ENCODE measurements at regions not wholly inside any gene's neighbourhood (a gene's known extent, or its start where the extent isn't known, plus 50 kb on each side); places are given as distances from the start of the nearest gene placed in this dataset.

DNA sequence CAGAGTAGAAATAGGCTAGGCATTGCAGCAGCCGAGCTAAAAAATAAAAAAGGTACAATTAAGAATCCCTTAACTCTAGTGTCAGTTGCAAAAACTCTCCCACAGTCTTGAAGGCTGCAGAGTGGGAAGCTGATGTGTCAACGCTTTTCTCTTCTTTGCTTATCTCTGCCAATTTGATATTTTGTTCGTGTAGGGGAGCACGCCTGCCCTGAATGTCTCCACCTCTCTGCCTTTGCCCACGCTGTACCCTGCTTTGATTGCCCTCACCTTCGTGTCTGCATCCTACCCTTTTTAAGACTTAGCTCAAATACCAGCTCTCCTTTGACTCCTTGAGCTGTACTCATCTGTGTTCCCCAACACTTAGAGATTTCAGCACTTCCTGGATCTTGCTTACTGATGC, 155.4 kb upstream of the CADPS start:
- TF ChIP-seq PAX5 (IDR thresholded peaks at IDR 0.05; ENCODE audit: insufficient read depth, low read length, severe bottlenecking) (no peak), POU2F2 (IDR thresholded peaks at IDR 0.05; ENCODE audit: low read depth, low read length) (no peak), POLR2A (IDR thresholded peaks at IDR 0.05; ENCODE audit: low read depth, low read length) (no peak), POLR2AphosphoS5 (IDR thresholded peaks at IDR 0.05; ENCODE audit: low read depth, low read length) (no peak)
- DNase-seq (ENCODE audit: insufficient read length, low spot score) = no peak
- FAIRE-seq = no peak

DNA sequence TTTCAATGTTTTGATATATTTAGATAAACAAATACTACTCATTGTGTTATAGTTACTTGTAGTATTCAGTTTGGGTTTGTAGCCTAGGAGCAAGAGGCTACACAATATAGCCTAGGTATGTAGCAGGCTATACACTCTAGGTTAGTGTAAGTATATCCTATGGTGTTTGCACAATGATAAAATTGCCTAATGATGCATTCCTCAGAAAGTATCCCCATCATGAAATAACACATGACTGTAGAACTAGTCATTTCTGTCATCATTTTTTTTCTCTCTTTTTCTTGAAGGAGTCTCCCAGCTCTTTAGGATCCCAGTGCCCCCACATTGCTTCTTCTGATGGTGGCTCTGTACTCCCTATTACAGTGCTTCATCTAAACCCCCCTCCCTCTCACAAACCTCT, 157.7 kb upstream of the CADPS start:
- FAIRE-seq (no peak), DNase-seq (ENCODE audit: insufficient read length, low spot score) (no peak)
- TF ChIP-seq POLR2AphosphoS5 (IDR thresholded peaks at IDR 0.05; ENCODE audit: low read depth, low read length) = no peak
- no peak for TF ChIP-seq TAF1 (IDR thresholded peaks at IDR 0.05; ENCODE audit: low read depth, low read length)
- TF ChIP-seq POLR2A (IDR thresholded peaks at IDR 0.05; ENCODE audit: low read depth, low read length) = no peak
- no peak for TF ChIP-seq PAX5 (IDR thresholded peaks at IDR 0.05; ENCODE audit: insufficient read depth, low read length, severe bottlenecking)
- no peak for TF ChIP-seq SPI1 (IDR thresholded peaks at IDR 0.05; ENCODE audit: low read depth, low read length)
- no peak for TF ChIP-seq POU2F2 (IDR thresholded peaks at IDR 0.05; ENCODE audit: low read depth, low read length)

DNA sequence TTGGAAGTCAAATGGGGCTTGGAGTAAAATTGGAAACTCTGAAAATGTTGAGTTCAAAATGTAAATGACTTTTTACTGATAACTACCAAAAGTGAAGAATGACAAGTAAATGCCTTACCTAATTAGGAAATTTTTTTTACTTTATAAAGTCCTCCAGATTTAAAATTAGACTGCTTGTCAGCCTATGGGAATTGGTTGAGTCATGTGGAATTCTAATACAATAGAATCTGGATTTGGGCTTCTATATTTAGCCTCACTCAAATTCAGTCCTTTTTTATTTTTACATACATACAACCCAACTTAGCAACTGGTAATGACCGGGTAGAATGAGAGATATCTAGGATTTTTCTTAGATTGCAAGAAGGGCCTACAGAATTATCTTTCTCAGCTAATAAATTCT, 158.9 kb upstream of the CADPS start:
- no peak for FAIRE-seq
- DNase-seq (ENCODE audit: insufficient read length, low spot score) = no peak
- TF ChIP-seq POU2F2 (IDR thresholded peaks at IDR 0.05; ENCODE audit: low read depth, low read length) (no peak), SPI1 (IDR thresholded peaks at IDR 0.05; ENCODE audit: low read depth, low read length) (no peak), POLR2AphosphoS5 (IDR thresholded peaks at IDR 0.05; ENCODE audit: low read depth, low read length) (no peak), TAF1 (IDR thresholded peaks at IDR 0.05; ENCODE audit: low read depth, low read length) (no peak), PAX5 (IDR thresholded peaks at IDR 0.05; ENCODE audit: insufficient read depth, low read length, severe bottlenecking) (no peak), POLR2A (IDR thresholded peaks at IDR 0.05; ENCODE audit: low read depth, low read length) (no peak)

DNA sequence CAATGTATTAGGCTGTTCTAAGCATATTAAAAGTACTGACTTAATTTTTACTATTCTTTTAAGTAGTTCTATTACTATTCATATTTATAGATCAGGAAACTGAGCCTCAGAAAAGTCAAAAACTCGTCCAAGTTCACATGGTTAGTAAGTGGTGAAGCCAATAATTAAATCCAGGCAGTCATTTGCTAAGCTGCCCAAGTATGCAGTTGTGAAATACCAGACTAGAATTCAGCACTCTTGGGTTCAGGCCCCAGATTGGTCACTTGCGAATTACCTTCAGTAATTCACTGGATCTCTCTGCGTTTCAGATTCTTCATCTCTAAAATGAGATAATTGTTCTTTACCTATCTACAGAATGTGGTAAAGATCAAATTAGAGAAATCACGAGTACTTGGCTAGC, 161.9 kb upstream of the CADPS start:
- TF ChIP-seq SPI1 (IDR thresholded peaks at IDR 0.05; ENCODE audit: low read depth, low read length) = no peak
- no peak for TF ChIP-seq TAF1 (IDR thresholded peaks at IDR 0.05; ENCODE audit: low read depth, low read length)
- no peak for TF ChIP-seq POU2F2 (IDR thresholded peaks at IDR 0.05; ENCODE audit: low read depth, low read length)
- TF ChIP-seq POLR2AphosphoS5 (IDR thresholded peaks at IDR 0.05; ENCODE audit: low read depth, low read length) = no peak
- no peak for TF ChIP-seq PAX5 (IDR thresholded peaks at IDR 0.05; ENCODE audit: insufficient read depth, low read length, severe bottlenecking)
- no peak for TF ChIP-seq POLR2A (IDR thresholded peaks at IDR 0.05; ENCODE audit: low read depth, low read length)
- DNase-seq (ENCODE audit: insufficient read length, low spot score) (no peak), FAIRE-seq (no peak)

DNA sequence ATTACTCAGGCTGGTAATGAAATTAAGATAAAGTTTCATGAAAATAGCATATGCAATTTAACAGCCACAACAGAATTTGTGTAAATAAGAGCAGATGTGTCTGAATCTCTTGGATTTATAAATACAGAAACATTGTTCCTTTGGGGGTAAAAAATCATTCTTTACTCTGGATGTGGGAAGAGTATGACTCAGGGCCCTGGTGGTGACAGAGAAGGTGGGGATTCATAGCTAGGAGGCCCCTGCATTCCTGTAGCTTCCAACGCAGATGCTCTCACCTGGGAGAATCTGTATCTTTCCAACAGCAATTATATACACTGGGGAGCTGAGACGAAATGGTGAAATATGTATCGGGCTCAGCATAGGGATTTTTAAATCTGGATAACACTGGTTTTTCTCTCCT, 167.6 kb upstream of the CADPS start:
- no peak for FAIRE-seq
- no peak for DNase-seq (ENCODE audit: insufficient read length, low spot score)
- TF ChIP-seq PAX5 (IDR thresholded peaks at IDR 0.05; ENCODE audit: insufficient read depth, low read length, severe bottlenecking) = no peak

DNA sequence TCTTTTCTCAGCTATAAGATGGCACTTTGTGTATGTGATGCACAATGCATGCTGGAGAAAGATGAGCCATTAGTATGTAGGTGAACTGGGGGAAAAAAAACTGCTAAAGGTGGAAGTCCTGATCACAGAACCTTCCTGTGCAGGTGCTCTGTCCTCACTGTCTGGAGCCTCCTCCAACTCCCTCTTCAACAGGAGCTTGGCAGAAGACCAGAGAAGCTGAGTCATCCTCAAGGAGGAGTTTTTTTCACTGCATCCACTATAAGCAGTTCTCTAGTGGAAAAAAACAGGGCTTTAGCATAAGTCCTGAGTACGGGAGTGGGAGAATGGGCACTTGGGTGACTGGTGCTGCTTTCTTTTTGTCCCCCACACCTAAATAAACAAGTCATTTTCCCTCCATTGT, 168.4 kb upstream of the CADPS start:
- TF ChIP-seq TAF1 (IDR thresholded peaks at IDR 0.05; ENCODE audit: low read depth, low read length) = no peak
- TF ChIP-seq POLR2A (IDR thresholded peaks at IDR 0.05; ENCODE audit: low read depth, low read length) = no peak
- no peak for FAIRE-seq
- no peak for DNase-seq (ENCODE audit: insufficient read length, low spot score)

DNA sequence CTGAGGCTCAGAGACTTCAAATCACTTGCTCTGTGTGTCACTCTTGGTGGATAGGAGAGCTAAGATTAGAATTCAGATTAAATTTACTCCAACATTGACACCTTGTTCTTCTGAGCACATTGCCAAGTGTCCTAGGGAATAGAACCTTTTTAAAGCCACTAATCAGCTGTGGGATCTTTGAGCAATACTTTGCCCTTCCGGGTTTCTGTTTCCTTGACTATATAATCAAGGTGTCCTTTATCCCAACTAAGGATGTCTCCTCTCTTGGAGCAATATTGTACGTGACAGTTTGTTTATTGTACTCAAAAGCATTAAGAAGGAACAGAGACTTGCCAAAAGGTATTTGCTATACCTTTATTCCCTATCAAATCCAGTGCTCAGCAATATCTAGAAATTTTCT, 170.9 kb upstream of the CADPS start:
- TF ChIP-seq TAF1 (IDR thresholded peaks at IDR 0.05; ENCODE audit: low read depth, low read length) (no peak), POLR2A (IDR thresholded peaks at IDR 0.05; ENCODE audit: low read depth, low read length) (no peak), POLR2AphosphoS5 (IDR thresholded peaks at IDR 0.05; ENCODE audit: low read depth, low read length) (no peak), PAX5 (IDR thresholded peaks at IDR 0.05; ENCODE audit: insufficient read depth, low read length, severe bottlenecking) (no peak), POU2F2 (IDR thresholded peaks at IDR 0.05; ENCODE audit: low read depth, low read length) (no peak), SPI1 (IDR thresholded peaks at IDR 0.05; ENCODE audit: low read depth, low read length) (no peak)
- DNase-seq (ENCODE audit: insufficient read length, low spot score) (no peak), FAIRE-seq (no peak)

DNA sequence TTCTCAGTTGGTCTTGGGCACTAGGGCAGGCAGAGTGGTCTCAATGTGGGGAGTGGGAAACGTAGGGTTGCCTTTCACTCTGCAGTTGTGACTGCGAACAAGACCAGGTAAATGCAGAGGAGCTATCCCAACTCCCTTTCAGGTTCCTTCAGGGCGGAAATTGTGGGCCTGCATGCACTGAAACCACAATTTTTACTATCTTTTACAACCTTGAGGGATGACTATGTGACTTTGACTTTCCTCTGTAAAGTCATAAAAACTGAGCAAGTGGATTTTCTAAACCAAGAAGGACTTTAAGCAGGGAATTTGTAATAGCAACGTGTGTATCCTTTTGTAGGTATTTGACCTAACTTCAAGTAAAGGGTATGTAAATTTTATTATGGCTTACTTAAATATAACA, 171.4 kb upstream of the CADPS start:
- FAIRE-seq = no peak
- no peak for TF ChIP-seq SPI1 (IDR thresholded peaks at IDR 0.05; ENCODE audit: low read depth, low read length)
- no peak for TF ChIP-seq POLR2A (IDR thresholded peaks at IDR 0.05; ENCODE audit: low read depth, low read length)
- TF ChIP-seq POU2F2 (IDR thresholded peaks at IDR 0.05; ENCODE audit: low read depth, low read length) = no peak
- no peak for TF ChIP-seq POLR2AphosphoS5 (IDR thresholded peaks at IDR 0.05; ENCODE audit: low read depth, low read length)
- no peak for TF ChIP-seq TAF1 (IDR thresholded peaks at IDR 0.05; ENCODE audit: low read depth, low read length)
- no peak for TF ChIP-seq PAX5 (IDR thresholded peaks at IDR 0.05; ENCODE audit: insufficient read depth, low read length, severe bottlenecking)
- DNase-seq (ENCODE audit: insufficient read length, low spot score) = no peak

DNA sequence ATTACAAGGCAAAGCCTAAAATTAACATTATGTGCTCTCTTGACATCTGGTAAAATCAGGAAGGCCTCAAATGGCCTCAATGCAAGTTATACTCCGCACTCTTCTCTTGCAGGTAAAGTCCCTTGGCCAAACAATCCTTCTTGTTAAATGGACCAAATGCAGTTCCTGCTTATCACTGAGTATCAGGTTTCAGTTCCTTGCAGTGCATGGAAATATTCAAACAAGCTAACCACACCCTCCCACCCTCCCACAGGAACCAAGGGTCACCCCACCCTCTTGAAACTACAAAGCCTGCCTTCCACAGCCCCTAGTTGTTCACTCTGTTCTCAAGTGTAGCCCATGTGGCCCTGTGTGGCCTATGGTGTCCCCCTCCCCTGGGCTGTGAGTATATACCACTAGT, 171.9 kb upstream of the CADPS start:
- FAIRE-seq = no peak
- no peak for DNase-seq (ENCODE audit: insufficient read length, low spot score)

DNA sequence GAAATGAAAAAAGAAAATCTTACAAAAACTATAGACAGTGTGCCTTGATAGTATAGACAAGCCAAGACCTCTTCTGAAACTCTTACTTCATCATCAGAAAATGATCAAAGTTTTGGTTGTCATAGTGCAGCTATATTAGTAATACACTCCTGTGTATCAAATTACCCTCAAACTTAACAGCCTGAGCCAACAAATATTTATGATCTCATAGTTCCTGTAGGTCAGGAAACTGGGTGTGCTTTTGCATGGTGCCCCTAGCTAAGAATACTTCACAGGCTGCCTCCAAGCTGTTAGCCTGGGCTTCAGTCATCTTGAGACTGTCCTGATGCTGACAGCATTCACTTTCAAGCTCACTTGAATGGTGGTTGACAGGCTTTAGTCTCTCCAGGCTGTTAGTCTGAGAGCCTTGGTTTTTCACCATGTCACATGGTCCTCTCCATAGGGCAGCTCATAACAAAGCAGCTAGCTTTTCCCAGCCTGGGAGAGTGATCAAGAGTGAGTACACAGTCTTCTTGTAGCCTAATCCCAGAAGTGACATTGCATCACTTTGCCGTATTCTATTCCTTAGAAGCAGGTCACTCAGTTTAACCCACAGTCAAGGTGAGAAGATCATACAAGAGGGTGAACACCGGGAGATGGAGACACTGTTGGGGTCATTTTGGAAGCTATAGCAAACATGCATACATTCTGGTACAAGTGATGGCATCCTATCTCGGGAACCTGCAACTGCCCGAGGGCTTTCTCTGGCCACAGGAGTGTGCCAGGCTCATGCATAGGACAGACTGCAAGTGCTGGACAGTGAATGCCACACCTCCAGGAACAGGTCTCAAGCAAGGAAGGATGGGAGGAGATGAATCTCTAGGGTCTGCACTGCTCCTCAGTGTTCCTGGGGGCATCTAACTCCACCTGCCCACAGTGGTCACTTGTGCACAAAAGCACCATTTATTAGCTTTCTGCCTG, 173.4 kb upstream of the CADPS start:
- FAIRE-seq (no peak), DNase-seq (ENCODE audit: insufficient read length, low spot score) (no peak)
- no peak for TF ChIP-seq POLR2AphosphoS5 (IDR thresholded peaks at IDR 0.05; ENCODE audit: low read depth, low read length)
- TF ChIP-seq PAX5 (IDR thresholded peaks at IDR 0.05; ENCODE audit: insufficient read depth, low read length, severe bottlenecking) = no peak
- TF ChIP-seq SPI1 (IDR thresholded peaks at IDR 0.05; ENCODE audit: low read depth, low read length) = no peak
- no peak for TF ChIP-seq POU2F2 (IDR thresholded peaks at IDR 0.05; ENCODE audit: low read depth, low read length)

More for the DNA sequence above, 171.9 kb upstream of the CADPS start:
- TF ChIP-seq SPI1 (IDR thresholded peaks at IDR 0.05; ENCODE audit: low read depth, low read length) = peak; percentile 33; the same call in 1 of the 2 replicates
- TF ChIP-seq PAX5 (IDR thresholded peaks at IDR 0.05; ENCODE audit: insufficient read depth, low read length, severe bottlenecking) = no peak
- TF ChIP-seq TAF1 (IDR thresholded peaks at IDR 0.05; ENCODE audit: low read depth, low read length) = no peak
- no peak for TF ChIP-seq POU2F2 (IDR thresholded peaks at IDR 0.05; ENCODE audit: low read depth, low read length)
- TF ChIP-seq POLR2AphosphoS5 (IDR thresholded peaks at IDR 0.05; ENCODE audit: low read depth, low read length) = no peak
